ENCODE measurements at regions not wholly inside any gene's neighbourhood (a gene's known extent, or its start where the extent isn't known, plus 50 kb on each side); places are given as distances from the start of the nearest gene placed in this dataset.

DNA sequence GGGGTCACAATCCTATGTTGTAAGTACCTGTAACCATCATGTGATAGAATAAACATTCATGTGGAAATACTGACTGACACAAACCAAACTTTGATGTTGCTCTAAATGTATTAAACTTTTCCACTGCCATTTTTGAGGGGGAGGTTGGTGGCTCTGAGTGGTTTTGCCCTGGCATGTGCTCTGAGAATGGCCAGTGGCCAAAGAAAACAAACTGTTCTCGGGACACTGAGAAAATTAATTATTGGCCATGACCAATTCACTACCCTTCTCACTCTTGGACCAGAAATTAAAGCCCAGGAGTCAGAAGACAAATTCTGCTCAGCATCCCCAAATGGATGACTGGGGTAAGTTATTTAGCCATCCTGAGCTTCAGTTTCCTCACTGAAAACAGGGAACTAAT is 195.9 kb downstream of the XPNPEP1 start:
- Histone ChIP-seq H3K9me3 (no peaks in the 10 kb centered on the region), H3K27me3 (no peaks in the 10 kb centered on the region), H3K4me3 (ENCODE audit: low read depth, low read length) (no peak overlapping the region), H3K36me3 (no peaks in the 10 kb centered on the region), H3K4me1 (no peaks in the 10 kb centered on the region)
- no peak for DNase-seq
- no peak for TF ChIP-seq CTCF (IDR thresholded peaks at IDR 0.05; ENCODE audit: low read depth, low read length)

- no peak for TF ChIP-seq CTCF (IDR thresholded peaks at IDR 0.05; ENCODE audit: low read depth, low read length)
- Histone ChIP-seq H3K9me3 (no peaks in the 10 kb centered on the region), H3K4me3 (ENCODE audit: low read depth, low read length) (no peak overlapping the region), H3K36me3 (no peaks in the 10 kb centered on the region), H3K27me3 (no peaks in the 10 kb centered on the region), H3K4me1 (no peaks in the 10 kb centered on the region)
- DNase-seq, result peak; percentile 81
These were observed 196.8 kb downstream of the XPNPEP1 start for GRCh38 chr10:109726473-109726872.

GRCh38 chr10:109723305-109723704 is 200.0 kb downstream of the XPNPEP1 start:
- no peaks in the 10 kb centered on the region for H3K9me3 ChIP-seq
- no peaks in the 10 kb centered on the region for H3K4me1 ChIP-seq
- no peaks in the 10 kb centered on the region for H3K27me3 ChIP-seq
- no peak overlapping the region for H3K4me3 ChIP-seq (ENCODE audit: low read depth, low read length)
- TF ChIP-seq CTCF (IDR thresholded peaks at IDR 0.05; ENCODE audit: low read depth, low read length), result no peak
- DNase-seq, result no peak
- H3K36me3 ChIP-seq, result no peaks in the 10 kb centered on the region

GRCh38 chr10:109721453-109722064 is 201.8 kb downstream of the XPNPEP1 start:
- Histone ChIP-seq H3K4me3 (ENCODE audit: low read depth, low read length) (no peak overlapping the region), H3K27me3 (no peaks in the 10 kb centered on the region), H3K9me3 (no peaks in the 10 kb centered on the region), H3K4me1 (no peaks in the 10 kb centered on the region), H3K36me3 (no peaks in the 10 kb centered on the region)
- no peak for TF ChIP-seq CTCF (IDR thresholded peaks at IDR 0.05; ENCODE audit: low read depth, low read length)
- DNase-seq, result no peak

- H3K27me3 ChIP-seq, result no peaks in the 10 kb centered on the region
- H3K9me3 ChIP-seq, result no peaks in the 10 kb centered on the region
- H3K4me3 ChIP-seq (ENCODE audit: low read depth, low read length), result no peak overlapping the region
- no peak for TF ChIP-seq CTCF (IDR thresholded peaks at IDR 0.05; ENCODE audit: low read depth, low read length)
- H3K36me3 ChIP-seq, result no peaks in the 10 kb centered on the region
- no peaks in the 10 kb centered on the region for H3K4me1 ChIP-seq
- no peak for DNase-seq
These were observed 217.2 kb downstream of the XPNPEP1 start for GRCh38 chr10:109706026-109706560.

DNA sequence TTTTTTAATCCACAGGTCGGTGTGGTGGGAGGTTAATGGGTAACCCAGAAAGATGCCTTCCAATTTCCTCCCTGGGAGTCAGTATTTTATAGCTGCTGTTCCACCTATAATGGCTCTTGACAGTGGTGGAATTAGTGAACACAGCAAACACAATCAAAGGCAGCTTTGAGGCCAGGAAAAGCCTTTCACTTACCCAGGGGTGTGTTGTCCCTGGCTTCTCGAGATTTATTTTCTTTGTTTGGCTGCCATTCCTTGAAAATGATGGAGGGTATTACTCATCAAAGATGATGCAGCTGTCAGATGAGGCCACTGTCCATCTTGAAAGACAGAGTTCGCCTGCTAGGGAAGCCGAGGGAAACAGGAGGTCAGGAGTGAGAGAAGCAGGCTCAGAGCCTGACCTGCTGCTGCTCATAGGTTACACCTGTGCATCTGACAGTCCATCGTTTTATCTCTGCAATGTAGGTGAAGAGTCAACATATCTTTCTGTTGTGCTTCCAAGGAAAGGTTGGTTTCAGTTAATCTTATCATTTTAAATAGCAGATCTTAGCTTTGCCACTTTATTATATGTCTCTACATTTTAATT is 221.6 kb downstream of the XPNPEP1 start:
- no peak for TF ChIP-seq CTCF (IDR thresholded peaks at IDR 0.05; ENCODE audit: low read depth, low read length)
- Histone ChIP-seq H3K27me3 (no peaks in the 10 kb centered on the region), H3K4me3 (ENCODE audit: low read depth, low read length) (no peak overlapping the region), H3K36me3 (no peaks in the 10 kb centered on the region), H3K9me3 (no peaks in the 10 kb centered on the region), H3K4me1 (no peaks in the 10 kb centered on the region)
- no peak for DNase-seq
